GM12864 (cell line): ENCODE measurements at regions not wholly inside any gene's neighbourhood (a gene's known extent, or its start where the extent isn't known, plus 50 kb on each side); places are given as distances from the start of the nearest gene placed in this dataset.

Experiments
- DNase-seq: peaks from one replicate; pipeline ENCODE4 v3.0.0-alpha.2; 2011; ENCODE audit warnings: low read depth
- H3K4me3 ChIP-seq: 2 replicates; pipeline ENCODE4 v1.5.1; 2011; ENCODE audit warnings: mild to moderate bottlenecking, low read depth, low read length, control low read depth
- CTCF ChIP-seq: IDR thresholded peaks from 2 replicates; pipeline ENCODE4 v1.5.1; 2011; ENCODE audit warnings: low read depth, mild to moderate bottlenecking, moderate library complexity, low read length, control low read depth, inconsistent platforms; ENCODE audit errors: missing control alignments

DNA sequence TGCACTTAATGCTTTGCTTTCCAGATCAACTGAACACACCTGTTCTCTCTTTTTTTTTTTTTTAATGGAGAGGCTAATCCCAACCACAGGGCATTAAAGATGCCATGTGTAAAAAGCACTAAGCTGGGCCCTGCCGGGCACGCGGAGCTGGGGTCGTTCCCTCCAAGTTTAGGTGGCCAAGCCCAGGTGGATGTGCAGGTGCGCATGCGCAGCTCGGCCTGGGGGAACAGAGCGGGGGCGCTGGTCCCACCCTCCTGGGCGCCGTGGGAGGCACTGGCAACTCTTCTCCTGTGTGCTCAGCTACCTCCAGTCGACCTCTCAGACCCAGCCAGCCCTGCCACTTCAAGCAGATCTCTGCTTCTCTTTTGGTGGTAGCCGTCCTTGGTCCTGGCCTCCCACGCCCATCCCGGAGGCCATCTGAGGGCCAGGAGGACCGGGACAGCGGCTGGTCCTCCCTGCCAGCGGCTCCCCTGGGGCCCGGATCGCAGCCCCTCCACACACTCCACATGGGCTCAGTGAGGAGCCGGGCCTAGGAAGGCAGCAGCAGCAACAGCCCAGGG lies 679.3 kb downstream of the BCL11B start:
- TF ChIP-seq CTCF, result no peak
- no peak for DNase-seq
- H3K4me3 ChIP-seq, result no peak overlapping the region

- H3K4me3 ChIP-seq, result no peak overlapping the region
- DNase-seq, result no peak
- TF ChIP-seq CTCF, result no peak
Measured at GRCh38 chr14:98593361-98593761, 678.6 kb downstream of the BCL11B start.

- no peak for DNase-seq
- no peak for TF ChIP-seq CTCF
- no peak overlapping the region for H3K4me3 ChIP-seq
Measured at GRCh38 chr14:98594156-98594555, 677.8 kb downstream of the BCL11B start.

GRCh38 chr14:98598576-98598975 lies 673.4 kb downstream of the BCL11B start:
- H3K4me3 ChIP-seq, result no peak overlapping the region
- DNase-seq, result no peak
- no peak for TF ChIP-seq CTCF

DNA sequence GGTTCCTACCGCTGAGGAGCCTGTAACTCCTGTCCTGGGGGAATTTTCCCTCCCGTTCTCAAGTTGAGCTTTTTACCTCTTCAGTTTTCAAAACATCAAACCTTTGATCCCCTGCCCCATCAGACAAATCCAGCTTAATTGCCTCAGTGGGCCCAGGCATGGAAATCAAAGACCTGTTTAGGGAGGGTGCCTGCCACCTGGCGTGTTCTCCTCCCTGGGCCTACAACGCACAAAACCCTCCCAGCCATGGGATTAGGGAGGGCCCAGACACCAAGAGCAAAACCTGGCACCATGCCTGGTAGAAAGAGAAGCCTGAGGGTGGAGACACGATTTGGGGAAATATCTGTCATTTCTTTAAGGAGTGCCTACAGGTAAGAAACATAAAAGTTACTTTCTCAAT lies 672.9 kb downstream of the BCL11B start:
- no peak overlapping the region for H3K4me3 ChIP-seq
- no peak for TF ChIP-seq CTCF
- no peak for DNase-seq

- no peak for DNase-seq
- no peak for TF ChIP-seq CTCF
- H3K4me3 ChIP-seq, result no peak overlapping the region
Measured at GRCh38 chr14:98602983-98603382, 669.0 kb downstream of the BCL11B start.

DNA sequence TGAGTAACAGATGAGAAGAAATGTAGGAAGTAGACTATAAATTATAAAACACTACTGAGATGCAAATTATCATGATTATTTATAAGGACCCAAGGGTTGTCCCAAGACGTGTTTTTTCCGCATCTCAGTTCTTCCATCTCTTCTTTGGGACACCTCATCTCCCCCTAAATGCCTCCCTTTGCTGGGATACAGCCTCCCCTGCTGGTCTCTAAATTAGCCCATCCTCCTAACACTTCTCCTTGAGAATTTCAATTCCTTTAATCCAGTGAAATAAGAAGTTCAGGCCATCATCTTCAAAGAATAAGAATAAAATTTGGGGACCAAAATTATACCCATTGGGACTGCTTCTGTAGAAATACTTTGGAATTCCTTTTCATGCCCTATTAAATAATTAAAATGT lies 667.0 kb downstream of the BCL11B start:
- no peak for DNase-seq
- TF ChIP-seq CTCF, result no peak
- H3K4me3 ChIP-seq, result no peak overlapping the region
